Suprapubic skin (tissue), 4 donors: ENCODE measurements at regions not wholly inside any gene's neighbourhood (a gene's known extent, or its start where the extent isn't known, plus 50 kb on each side); places are given as distances from the start of the nearest gene placed in this dataset.

Experiments used
- DNase-seq, 2 donors: peaks; one replicate each; pipeline ENCODE4 v3.0.0-alpha.2; 2019; ENCODE audit warnings: low spot score in 2 of 2
- H3K27ac ChIP-seq: fragments of 200-600 bp; sonication (generic); one replicate; pipeline ENCODE4 v1.5.1; 2019
- H3K27me3 ChIP-seq: fragments of 200-600 bp; sonication (generic); one replicate; pipeline ENCODE4 v1.5.1; 2019
- H3K36me3 ChIP-seq: fragments of 200-600 bp; sonication (generic); one replicate; pipeline ENCODE4 v1.5.1; 2019
- H3K4me1 ChIP-seq: fragments of 200-600 bp; sonication (generic); one replicate; pipeline ENCODE4 v1.5.1; 2019
- H3K4me3 ChIP-seq: fragments of 200-600 bp; sonication (generic); one replicate; pipeline ENCODE4 v1.5.1; 2019; ENCODE audit warnings: mild to moderate bottlenecking
- H3K9me3 ChIP-seq: fragments of 200-600 bp; sonication (generic); one replicate; pipeline ENCODE4 v1.5.1; 2019
- EP300 ChIP-seq: sonication (generic); formaldehyde crosslinking; IDR thresholded peaks from one replicate; pipeline ENCODE4 v1.6.1; 2017; ENCODE audit warnings: antibody characterized with exemption
- POLR2A ChIP-seq, 2 donors: fragments of 450-650 bp; IDR thresholded peaks; one replicate each; pipeline ENCODE4 v1.6.1; 2017; ENCODE audit warnings: antibody characterized with exemption in 2 of 2, mild to moderate bottlenecking in 2 of 2, moderate library complexity in 2 of 2
- POLR2AphosphoS5 ChIP-seq, 3 donors: sonication (generic); formaldehyde crosslinking; IDR thresholded peaks; one replicate each; pipeline ENCODE4 v1.6.1; 2017; ENCODE audit warnings: antibody characterized with exemption in 3 of 3
- WGBS: methylation state at CpG from one replicate; pipeline ENCODE4 v1.1.5; 2018; 5-methylcytosine and 5-hydroxymethylcytosine counted together
- TF ChIP-seq, protein P1 (sequence below), 2 donors: fragments of 200-600 bp in 1 of 2; fragments of 450-650 bp in 1 of 2; sonication (generic) in 1 of 2; IDR thresholded peaks; one replicate each; pipeline ENCODE4 v1.5.1; 2016 to 2019; ENCODE audit warnings: antibody characterized with exemption in 2 of 2, mild to moderate bottlenecking in 1 of 2, moderate library complexity in 1 of 2

DNA sequence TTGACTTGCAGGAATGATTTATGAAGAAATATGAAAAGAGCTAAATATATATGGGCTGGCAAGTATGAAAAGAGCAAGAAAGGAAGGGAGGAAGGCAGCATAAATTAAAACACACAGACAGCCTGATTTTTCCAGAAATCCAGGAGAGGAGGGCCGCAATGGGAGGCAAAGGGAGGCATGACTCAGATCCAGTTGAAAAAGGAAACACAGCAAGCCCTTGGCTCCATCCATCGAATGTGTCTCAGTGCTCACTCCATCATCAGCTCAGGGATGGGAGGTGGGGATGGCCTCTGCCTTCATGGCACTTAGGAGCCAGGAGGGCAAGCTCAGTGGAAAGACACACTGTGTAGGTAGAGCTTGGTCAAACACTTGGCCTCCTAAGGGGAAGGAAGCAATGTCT is 75.7 kb upstream of the PDZD8 start:
- WGBS: 74% methylated on average over 2 of the region's 2 CpGs
- no peaks in the 10 kb centered on the region for H3K27me3 ChIP-seq
- H3K4me3 ChIP-seq: no peak overlapping the region
- no peak for DNase-seq
- TF ChIP-seq POLR2AphosphoS5 (IDR thresholded peaks at IDR 0.05) (no peak), POLR2A (IDR thresholded peaks at IDR 0.05) (no peak), EP300 (no peak)
- TF ChIP-seq, protein P1, sequence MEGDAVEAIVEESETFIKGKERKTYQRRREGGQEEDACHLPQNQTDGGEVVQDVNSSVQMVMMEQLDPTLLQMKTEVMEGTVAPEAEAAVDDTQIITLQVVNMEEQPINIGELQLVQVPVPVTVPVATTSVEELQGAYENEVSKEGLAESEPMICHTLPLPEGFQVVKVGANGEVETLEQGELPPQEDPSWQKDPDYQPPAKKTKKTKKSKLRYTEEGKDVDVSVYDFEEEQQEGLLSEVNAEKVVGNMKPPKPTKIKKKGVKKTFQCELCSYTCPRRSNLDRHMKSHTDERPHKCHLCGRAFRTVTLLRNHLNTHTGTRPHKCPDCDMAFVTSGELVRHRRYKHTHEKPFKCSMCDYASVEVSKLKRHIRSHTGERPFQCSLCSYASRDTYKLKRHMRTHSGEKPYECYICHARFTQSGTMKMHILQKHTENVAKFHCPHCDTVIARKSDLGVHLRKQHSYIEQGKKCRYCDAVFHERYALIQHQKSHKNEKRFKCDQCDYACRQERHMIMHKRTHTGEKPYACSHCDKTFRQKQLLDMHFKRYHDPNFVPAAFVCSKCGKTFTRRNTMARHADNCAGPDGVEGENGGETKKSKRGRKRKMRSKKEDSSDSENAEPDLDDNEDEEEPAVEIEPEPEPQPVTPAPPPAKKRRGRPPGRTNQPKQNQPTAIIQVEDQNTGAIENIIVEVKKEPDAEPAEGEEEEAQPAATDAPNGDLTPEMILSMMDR (IDR thresholded peaks at IDR 0.05): no peak
- H3K9me3 ChIP-seq: peaks cover 6% of the 10 kb centered on the region
- H3K27ac ChIP-seq: no peak overlapping the region
- H3K4me1 ChIP-seq: no peaks in the 10 kb centered on the region
- H3K36me3 ChIP-seq: no peaks in the 10 kb centered on the region

DNA sequence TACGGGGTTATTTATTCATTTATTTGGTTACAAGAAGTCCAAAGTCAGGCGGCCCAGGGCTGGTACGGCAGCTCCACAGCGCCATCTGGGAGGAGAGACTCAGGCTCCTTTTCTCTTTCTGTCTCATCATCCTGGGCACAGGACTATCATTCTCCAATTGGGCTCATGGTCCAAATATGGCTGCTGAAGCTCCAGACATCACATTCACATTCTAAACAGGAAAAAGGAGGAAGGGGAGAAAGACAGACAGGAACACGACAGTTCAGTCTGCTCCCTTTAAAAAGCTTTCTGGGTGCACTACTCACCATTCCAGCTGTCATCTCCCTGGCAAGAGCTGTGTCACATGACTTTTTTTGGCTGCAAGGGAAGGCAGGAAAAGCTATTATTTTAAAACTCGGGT is 74.4 kb upstream of the PDZD8 start:
- Histone ChIP-seq H3K9me3 (peaks cover 6% of the 10 kb centered on the region), H3K4me1 (no peaks in the 10 kb centered on the region), H3K36me3 (no peaks in the 10 kb centered on the region), H3K27ac (no peak overlapping the region), H3K27me3 (no peaks in the 10 kb centered on the region), H3K4me3 (no peak overlapping the region)
- DNase-seq: no peak
- 65% methylated on average over 6 of the region's 6 CpGs for WGBS
- no peak for TF ChIP-seq POLR2A (IDR thresholded peaks at IDR 0.05)
- no peak for TF ChIP-seq POLR2AphosphoS5 (IDR thresholded peaks at IDR 0.05)
- no peak for TF ChIP-seq EP300
- TF ChIP-seq, protein P1 (IDR thresholded peaks at IDR 0.05): no peak

DNA sequence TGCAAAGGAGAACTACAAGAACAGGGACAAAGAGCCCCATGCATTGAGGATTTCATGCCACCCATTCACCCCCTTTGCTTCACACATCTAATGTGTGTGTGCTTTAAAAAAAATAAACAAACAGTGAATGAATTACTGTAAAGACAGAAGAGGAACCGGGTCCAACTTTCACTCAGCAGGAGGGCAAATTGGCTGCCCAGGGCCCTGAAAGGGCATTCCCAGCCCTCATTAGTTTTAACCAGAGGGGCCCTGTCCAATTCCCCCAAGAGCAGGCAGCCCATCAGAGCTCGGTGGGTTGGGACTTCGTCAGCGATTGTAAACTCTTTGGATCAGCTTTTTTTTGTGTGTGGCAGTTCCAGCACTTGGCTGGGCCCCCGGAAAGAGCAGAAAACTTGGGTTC is 73.6 kb upstream of the PDZD8 start:
- H3K27ac ChIP-seq: no peak overlapping the region
- WGBS: 73% methylated on average over 5 of the region's 5 CpGs
- TF ChIP-seq EP300 (no peak), POLR2AphosphoS5 (IDR thresholded peaks at IDR 0.05) (no peak), POLR2A (IDR thresholded peaks at IDR 0.05) (no peak)
- TF ChIP-seq, protein P1 (IDR thresholded peaks at IDR 0.05): no peak
- no peak for DNase-seq
- no peaks in the 10 kb centered on the region for H3K4me1 ChIP-seq
- no peaks in the 10 kb centered on the region for H3K27me3 ChIP-seq
- no peak overlapping the region for H3K4me3 ChIP-seq
- H3K9me3 ChIP-seq: peaks cover 6% of the 10 kb centered on the region
- H3K36me3 ChIP-seq: no peaks in the 10 kb centered on the region

DNA sequence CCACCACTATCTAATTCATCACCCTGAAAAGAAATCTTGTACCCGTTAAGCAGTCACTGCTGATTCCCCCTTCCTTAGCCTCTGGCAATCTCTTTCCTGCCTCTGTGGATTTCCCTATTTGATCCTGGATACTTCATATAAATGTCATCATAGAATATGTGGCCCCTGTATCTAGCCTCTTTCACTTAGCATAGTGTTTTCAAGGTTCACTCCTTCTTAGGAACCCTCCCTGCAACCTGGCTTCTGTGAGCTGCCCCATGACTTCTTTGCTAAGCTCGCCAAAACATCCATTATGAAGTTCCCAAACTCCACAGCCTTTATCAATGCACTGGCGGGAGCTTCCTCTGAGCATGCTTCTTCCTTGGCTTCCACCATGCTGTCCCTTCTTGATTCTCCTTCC is 70.8 kb upstream of the PDZD8 start:
- TF ChIP-seq POLR2A (IDR thresholded peaks at IDR 0.05) (no peak), POLR2AphosphoS5 (IDR thresholded peaks at IDR 0.05) (no peak), EP300 (no peak)
- TF ChIP-seq, protein P1 (IDR thresholded peaks at IDR 0.05): no peak
- H3K9me3 ChIP-seq: no peaks in the 10 kb centered on the region
- 94% methylated on average over 3 of the region's 3 CpGs for WGBS
- H3K36me3 ChIP-seq: no peaks in the 10 kb centered on the region
- no peak overlapping the region for H3K4me3 ChIP-seq
- no peak for DNase-seq
- no peaks in the 10 kb centered on the region for H3K27me3 ChIP-seq
- peaks cover 22% of the 10 kb centered on the region for H3K4me1 ChIP-seq
- H3K27ac ChIP-seq: no peak overlapping the region

DNA sequence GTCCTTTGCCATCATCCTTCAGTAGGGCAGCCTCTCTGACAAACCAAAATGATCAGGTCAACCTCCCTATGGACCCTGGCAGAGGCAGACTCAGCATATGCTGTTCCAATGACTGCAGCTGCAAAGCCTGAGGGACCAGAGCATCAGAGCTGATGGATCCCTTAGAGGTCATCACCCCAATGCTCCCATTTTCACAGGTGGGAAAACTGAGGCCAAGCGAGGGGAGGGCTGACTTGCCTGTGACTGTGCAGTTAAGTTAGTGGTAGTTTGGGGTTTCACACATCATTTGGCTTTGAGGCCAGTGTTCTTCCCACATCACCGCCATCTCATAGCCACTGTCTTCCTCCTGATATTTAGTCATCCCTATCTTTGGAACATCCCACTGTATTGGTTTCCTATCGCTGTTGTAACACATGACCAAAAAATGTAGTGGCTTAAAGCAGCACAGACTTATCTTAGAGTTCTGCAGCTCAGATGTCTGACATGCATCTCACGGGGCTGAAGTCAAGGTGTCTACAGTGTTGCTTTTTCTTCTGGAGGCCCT is 69.3 kb upstream of the PDZD8 start:
- H3K27me3 ChIP-seq: no peaks in the 10 kb centered on the region
- H3K27ac ChIP-seq: no peak overlapping the region
- no peak for TF ChIP-seq POLR2A (IDR thresholded peaks at IDR 0.05)
- no peak for TF ChIP-seq EP300
- TF ChIP-seq, protein P1 (IDR thresholded peaks at IDR 0.05): no peak
- TF ChIP-seq POLR2AphosphoS5 (IDR thresholded peaks at IDR 0.05): no peak
- no peak overlapping the region for H3K4me3 ChIP-seq
- no peaks in the 10 kb centered on the region for H3K36me3 ChIP-seq
- WGBS: 95% methylated on average over 4 of the region's 4 CpGs
- H3K4me1 ChIP-seq: peaks cover 22% of the 10 kb centered on the region
- no peaks in the 10 kb centered on the region for H3K9me3 ChIP-seq
- DNase-seq: no peak
